ENCODE measurements at regions not wholly inside any gene's neighbourhood (a gene's known extent, or its start where the extent isn't known, plus 50 kb on each side); places are given as distances from the start of the nearest gene placed in this dataset.

DNA sequence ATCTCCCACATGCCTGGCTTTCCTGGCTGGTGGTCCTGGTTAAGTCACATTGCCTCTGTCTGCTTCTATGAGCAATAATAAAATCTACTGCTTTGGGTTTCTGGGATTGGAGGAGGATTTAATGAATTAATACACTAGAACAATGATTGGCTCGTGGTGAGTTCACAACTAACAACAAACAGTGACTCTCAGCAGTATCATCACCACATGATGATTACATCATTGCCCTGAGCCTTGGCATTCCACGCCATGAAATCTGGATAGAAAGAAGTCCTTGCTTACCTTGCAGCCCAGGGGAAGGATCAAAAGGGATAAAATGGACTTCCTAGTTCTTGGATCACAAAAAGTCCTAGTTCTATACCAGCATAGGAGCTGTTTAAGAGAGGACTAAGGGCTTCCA, 1069.0 kb downstream of the VRK1 start (continued):
- TF ChIP-seq SMAD4 (CRISPR knock-in tag; IDR thresholded peaks at IDR 0.05) (no peak), STAT6 (CRISPR knock-in tag; conservative IDR thresholded peaks at IDR 0.05; ENCODE audit: low read depth) (no peak), CTCF (IDR thresholded peaks at IDR 0.05) (no peak), TP53 (CRISPR knock-in tag; IDR thresholded peaks at IDR 0.05) (no peak), EMX1 (CRISPR knock-in tag; IDR thresholded peaks at IDR 0.05) (no peak), ZNF532 (CRISPR knock-in tag; IDR thresholded peaks at IDR 0.05; ENCODE audit: borderline replicate concordance) (no peak), NR3C1 (CRISPR knock-in tag; conservative IDR thresholded peaks at IDR 0.05; ENCODE audit: low read depth) (no peak)

DNA sequence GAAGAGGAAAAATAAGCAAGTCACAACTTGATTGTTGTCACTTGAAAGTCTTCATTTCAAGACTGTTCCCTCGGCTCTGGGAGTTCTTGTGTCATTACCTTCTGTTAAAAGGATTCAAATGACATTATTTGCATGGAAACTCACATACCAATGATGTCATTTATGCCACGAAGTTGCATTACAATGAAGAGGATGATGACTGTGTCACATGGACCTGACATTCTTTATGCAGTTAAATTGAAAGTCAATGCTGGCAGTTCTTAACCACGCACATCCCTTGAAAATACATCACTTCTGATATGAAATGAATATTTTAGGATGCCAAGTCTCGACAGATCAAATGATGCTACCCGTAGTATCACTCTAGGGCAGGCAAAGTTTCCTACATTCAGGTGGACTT, 1069.5 kb downstream of the VRK1 start:
- no peak for TF ChIP-seq ATF1 (CRISPR knock-in tag; IDR thresholded peaks at IDR 0.05)
- CTCF ChIA-PET: no interaction called here
- peak; percentile 28; the same call in 1 of the 2 replicates for ATAC-seq
- POLR2A ChIA-PET: no interaction called here
- DNase-seq (ENCODE audit: low spot score): no peak
- H3K27me3 Mint-ChIP-seq (ENCODE audit: low read depth): no peaks in the 10 kb centered on the region
- peak overlapping the region; percentile 82; the same call in 1 of the 2 replicates for H3K27ac Mint-ChIP-seq
- H3K4me1 Mint-ChIP-seq: peaks cover 15% of the 10 kb centered on the region
- no peak overlapping the region for H3K4me3 Mint-ChIP-seq
- H3K9me3 Mint-ChIP-seq: peaks cover 11% of the 10 kb centered on the region
- H3K36me3 Mint-ChIP-seq: peaks cover 4% of the 10 kb centered on the region; the same call in 1 of the 2 replicates

DNA sequence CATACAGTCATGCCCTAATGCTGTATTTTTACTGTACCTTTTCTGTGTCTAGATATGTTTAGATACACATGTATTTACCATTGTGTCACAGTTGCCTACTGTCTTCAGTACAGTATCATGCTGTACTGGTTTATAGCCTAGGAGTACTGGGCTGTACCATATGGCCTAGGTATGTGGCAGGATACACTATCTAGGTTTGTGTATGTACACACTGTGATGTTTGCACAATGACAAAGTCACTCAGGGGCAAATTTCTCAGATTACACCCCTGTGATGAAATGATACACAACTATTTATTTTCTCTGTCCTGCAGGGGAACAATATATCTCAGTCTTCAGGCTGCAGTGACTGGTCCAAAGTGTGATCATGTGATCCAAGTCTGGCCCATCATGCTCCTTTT, 1076.1 kb downstream of the VRK1 start:
- Mint-ChIP-seq H3K27ac (no peak overlapping the region), H3K27me3 (ENCODE audit: low read depth) (no peaks in the 10 kb centered on the region), H3K9me3 (no peaks in the 10 kb centered on the region)
- TF ChIP-seq ZNF219 (CRISPR knock-in tag; IDR thresholded peaks at IDR 0.05; ENCODE audit: borderline replicate concordance): no peak
- TF ChIP-seq ZNF121 (CRISPR knock-in tag; IDR thresholded peaks at IDR 0.05): no peak
- TF ChIP-seq, protein P1, sequence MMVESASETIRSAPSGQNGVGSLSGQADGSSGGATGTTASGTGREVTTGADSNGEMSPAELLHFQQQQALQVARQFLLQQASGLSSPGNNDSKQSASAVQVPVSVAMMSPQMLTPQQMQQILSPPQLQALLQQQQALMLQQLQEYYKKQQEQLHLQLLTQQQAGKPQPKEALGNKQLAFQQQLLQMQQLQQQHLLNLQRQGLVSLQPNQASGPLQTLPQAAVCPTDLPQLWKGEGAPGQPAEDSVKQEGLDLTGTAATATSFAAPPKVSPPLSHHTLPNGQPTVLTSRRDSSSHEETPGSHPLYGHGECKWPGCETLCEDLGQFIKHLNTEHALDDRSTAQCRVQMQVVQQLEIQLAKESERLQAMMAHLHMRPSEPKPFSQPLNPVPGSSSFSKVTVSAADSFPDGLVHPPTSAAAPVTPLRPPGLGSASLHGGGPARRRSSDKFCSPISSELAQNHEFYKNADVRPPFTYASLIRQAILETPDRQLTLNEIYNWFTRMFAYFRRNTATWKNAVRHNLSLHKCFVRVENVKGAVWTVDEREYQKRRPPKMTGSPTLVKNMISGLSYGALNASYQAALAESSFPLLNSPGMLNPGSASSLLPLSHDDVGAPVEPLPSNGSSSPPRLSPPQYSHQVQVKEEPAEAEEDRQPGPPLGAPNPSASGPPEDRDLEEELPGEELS (CRISPR knock-in tag; IDR thresholded peaks at IDR 0.05): no peak
- TF ChIP-seq, protein P2, sequence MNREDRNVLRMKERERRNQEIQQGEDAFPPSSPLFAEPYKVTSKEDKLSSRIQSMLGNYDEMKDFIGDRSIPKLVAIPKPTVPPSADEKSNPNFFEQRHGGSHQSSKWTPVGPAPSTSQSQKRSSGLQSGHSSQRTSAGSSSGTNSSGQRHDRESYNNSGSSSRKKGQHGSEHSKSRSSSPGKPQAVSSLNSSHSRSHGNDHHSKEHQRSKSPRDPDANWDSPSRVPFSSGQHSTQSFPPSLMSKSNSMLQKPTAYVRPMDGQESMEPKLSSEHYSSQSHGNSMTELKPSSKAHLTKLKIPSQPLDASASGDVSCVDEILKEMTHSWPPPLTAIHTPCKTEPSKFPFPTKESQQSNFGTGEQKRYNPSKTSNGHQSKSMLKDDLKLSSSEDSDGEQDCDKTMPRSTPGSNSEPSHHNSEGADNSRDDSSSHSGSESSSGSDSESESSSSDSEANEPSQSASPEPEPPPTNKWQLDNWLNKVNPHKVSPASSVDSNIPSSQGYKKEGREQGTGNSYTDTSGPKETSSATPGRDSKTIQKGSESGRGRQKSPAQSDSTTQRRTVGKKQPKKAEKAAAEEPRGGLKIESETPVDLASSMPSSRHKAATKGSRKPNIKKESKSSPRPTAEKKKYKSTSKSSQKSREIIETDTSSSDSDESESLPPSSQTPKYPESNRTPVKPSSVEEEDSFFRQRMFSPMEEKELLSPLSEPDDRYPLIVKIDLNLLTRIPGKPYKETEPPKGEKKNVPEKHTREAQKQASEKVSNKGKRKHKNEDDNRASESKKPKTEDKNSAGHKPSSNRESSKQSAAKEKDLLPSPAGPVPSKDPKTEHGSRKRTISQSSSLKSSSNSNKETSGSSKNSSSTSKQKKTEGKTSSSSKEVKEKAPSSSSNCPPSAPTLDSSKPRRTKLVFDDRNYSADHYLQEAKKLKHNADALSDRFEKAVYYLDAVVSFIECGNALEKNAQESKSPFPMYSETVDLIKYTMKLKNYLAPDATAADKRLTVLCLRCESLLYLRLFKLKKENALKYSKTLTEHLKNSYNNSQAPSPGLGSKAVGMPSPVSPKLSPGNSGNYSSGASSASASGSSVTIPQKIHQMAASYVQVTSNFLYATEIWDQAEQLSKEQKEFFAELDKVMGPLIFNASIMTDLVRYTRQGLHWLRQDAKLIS (CRISPR knock-in tag; IDR thresholded peaks at IDR 0.05; ENCODE audit: borderline replicate concordance): no peak
- no peak for TF ChIP-seq MAX (CRISPR knock-in tag; IDR thresholded peaks at IDR 0.05)
- no peak for TF ChIP-seq CREB1 (CRISPR knock-in tag; IDR thresholded peaks at IDR 0.05)
- TF ChIP-seq, protein P3, sequence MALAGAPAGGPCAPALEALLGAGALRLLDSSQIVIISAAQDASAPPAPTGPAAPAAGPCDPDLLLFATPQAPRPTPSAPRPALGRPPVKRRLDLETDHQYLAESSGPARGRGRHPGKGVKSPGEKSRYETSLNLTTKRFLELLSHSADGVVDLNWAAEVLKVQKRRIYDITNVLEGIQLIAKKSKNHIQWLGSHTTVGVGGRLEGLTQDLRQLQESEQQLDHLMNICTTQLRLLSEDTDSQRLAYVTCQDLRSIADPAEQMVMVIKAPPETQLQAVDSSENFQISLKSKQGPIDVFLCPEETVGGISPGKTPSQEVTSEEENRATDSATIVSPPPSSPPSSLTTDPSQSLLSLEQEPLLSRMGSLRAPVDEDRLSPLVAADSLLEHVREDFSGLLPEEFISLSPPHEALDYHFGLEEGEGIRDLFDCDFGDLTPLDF (CRISPR knock-in tag; IDR thresholded peaks at IDR 0.05): no peak
- TF ChIP-seq NFATC4 (CRISPR knock-in tag; IDR thresholded peaks at IDR 0.05): no peak

More for the DNA sequence above, 1076.1 kb downstream of the VRK1 start:
- no peak for ATAC-seq
- Mint-ChIP-seq H3K4me3 (no peak overlapping the region), H3K4me1 (peaks cover 20% of the 10 kb centered on the region), H3K36me3 (no peaks in the 10 kb centered on the region)
- ChIA-PET POLR2A (no interaction called here), CTCF (no interaction called here)
- DNase-seq (ENCODE audit: low spot score): no peak

Measured in WTC11 (cell line).